ENCODE measurements at regions not wholly inside any gene's neighbourhood (a gene's known extent, or its start where the extent isn't known, plus 50 kb on each side); places are given as distances from the start of the nearest gene placed in this dataset.

DNA sequence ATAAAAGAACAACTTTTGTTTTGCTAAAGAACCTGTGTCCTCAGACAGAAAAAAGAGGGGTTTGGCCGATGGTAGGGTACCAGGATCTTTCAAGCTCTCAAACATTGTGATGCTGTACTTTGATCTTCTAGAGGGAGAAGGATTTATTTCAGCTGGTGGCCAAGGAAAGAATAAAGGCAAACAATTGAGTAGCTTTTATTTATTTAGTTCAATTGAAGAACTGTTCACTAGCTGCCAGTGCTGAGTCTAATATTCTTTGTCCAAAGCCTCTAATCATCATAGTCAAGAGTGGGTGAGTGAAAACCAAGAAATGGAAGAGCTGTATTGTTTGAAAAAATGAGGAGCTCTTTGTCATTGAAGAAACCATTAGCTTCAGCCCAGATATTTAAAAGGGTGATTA is 138.4 kb downstream of the FAT3 start:
- H3K9me3 ChIP-seq (ENCODE audit: control insufficient read depth, insufficient read depth, low read depth, low read length), result no peaks in the 10 kb centered on the region
- intact Hi-C loops (cut with micrococcal nuclease; ENCODE audit: unreplicated experiment) (no loop called here), in situ Hi-C loops (cut with HindIII; ENCODE audit: low pct_unique_long_range_greater_than_20kb, low sequenced_read_pairs) (no loop called here)
- H3K36me3 ChIP-seq (ENCODE audit: control insufficient read depth, insufficient read depth, low read length), result no peaks in the 10 kb centered on the region
- no peak for ATAC-seq
- BruUV-seq (replicated peaks), result no TSS peak
- H3K27ac ChIP-seq (ENCODE audit: low read length), result no peak overlapping the region
- DNase-seq (ENCODE audit: low read depth, low spot score), result no peak
- CTCF ChIA-PET, result no interaction called here
- H3K27me3 ChIP-seq (ENCODE audit: control insufficient read depth, insufficient read depth, low read length), result no peaks in the 10 kb centered on the region
- TF ChIP-seq SIN3A (IDR thresholded peaks at IDR 0.05; ENCODE audit: borderline replicate concordance, insufficient read depth, low read depth, low read length), result no peak
- no peak for TF ChIP-seq POLR2AphosphoS5 (IDR thresholded peaks at IDR 0.05; ENCODE audit: low read depth, low read length)
- TF ChIP-seq, protein P1, sequence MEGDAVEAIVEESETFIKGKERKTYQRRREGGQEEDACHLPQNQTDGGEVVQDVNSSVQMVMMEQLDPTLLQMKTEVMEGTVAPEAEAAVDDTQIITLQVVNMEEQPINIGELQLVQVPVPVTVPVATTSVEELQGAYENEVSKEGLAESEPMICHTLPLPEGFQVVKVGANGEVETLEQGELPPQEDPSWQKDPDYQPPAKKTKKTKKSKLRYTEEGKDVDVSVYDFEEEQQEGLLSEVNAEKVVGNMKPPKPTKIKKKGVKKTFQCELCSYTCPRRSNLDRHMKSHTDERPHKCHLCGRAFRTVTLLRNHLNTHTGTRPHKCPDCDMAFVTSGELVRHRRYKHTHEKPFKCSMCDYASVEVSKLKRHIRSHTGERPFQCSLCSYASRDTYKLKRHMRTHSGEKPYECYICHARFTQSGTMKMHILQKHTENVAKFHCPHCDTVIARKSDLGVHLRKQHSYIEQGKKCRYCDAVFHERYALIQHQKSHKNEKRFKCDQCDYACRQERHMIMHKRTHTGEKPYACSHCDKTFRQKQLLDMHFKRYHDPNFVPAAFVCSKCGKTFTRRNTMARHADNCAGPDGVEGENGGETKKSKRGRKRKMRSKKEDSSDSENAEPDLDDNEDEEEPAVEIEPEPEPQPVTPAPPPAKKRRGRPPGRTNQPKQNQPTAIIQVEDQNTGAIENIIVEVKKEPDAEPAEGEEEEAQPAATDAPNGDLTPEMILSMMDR (IDR thresholded peaks at IDR 0.05), result no peak
- TF ChIP-seq TCF7L2 (IDR thresholded peaks at IDR 0.05; ENCODE audit: low read depth, low read length), result no peak
- TF ChIP-seq, protein P2, sequence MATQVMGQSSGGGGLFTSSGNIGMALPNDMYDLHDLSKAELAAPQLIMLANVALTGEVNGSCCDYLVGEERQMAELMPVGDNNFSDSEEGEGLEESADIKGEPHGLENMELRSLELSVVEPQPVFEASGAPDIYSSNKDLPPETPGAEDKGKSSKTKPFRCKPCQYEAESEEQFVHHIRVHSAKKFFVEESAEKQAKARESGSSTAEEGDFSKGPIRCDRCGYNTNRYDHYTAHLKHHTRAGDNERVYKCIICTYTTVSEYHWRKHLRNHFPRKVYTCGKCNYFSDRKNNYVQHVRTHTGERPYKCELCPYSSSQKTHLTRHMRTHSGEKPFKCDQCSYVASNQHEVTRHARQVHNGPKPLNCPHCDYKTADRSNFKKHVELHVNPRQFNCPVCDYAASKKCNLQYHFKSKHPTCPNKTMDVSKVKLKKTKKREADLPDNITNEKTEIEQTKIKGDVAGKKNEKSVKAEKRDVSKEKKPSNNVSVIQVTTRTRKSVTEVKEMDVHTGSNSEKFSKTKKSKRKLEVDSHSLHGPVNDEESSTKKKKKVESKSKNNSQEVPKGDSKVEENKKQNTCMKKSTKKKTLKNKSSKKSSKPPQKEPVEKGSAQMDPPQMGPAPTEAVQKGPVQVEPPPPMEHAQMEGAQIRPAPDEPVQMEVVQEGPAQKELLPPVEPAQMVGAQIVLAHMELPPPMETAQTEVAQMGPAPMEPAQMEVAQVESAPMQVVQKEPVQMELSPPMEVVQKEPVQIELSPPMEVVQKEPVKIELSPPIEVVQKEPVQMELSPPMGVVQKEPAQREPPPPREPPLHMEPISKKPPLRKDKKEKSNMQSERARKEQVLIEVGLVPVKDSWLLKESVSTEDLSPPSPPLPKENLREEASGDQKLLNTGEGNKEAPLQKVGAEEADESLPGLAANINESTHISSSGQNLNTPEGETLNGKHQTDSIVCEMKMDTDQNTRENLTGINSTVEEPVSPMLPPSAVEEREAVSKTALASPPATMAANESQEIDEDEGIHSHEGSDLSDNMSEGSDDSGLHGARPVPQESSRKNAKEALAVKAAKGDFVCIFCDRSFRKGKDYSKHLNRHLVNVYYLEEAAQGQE (IDR thresholded peaks at IDR 0.05; ENCODE audit: insufficient read depth in 1 of 2, low read depth in 2 of 2, low read length in 1 of 2), result no peak
- no peak overlapping the region for H3K4me3 ChIP-seq (ENCODE audit: low read depth in 2 of 2, low read length in 2 of 2)
- POLR2A ChIA-PET, result no interaction called here
- H3K4me1 ChIP-seq (ENCODE audit: control insufficient read depth, insufficient read depth, low read length), result no peaks in the 10 kb centered on the region

DNA sequence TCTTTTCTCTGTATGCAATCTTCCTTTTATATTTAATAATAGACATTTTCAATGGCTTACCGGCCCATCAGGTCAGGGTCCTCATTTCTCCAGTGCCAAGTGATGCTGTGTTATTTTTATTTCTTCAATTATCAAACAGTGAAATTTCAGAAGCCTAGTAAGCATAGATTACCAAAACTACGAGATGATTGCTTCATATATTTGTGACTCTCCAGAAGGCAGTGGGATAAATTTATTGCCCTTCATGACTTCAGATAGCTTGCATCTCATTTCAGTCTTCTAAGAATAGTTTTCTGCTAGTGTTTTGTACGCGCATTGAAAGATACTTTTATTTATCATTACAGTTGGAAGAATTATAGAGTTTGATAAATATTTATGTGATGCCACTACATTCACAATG is 139.6 kb downstream of the FAT3 start:
- POLR2A ChIA-PET, result no interaction called here
- CTCF ChIA-PET, result no interaction called here
- no peaks in the 10 kb centered on the region for H3K4me1 ChIP-seq (ENCODE audit: control insufficient read depth, insufficient read depth, low read length)
- in situ Hi-C loops (cut with HindIII; ENCODE audit: low pct_unique_long_range_greater_than_20kb, low sequenced_read_pairs) (no loop called here), intact Hi-C loops (cut with micrococcal nuclease; ENCODE audit: unreplicated experiment) (no loop called here)
- H3K36me3 ChIP-seq (ENCODE audit: control insufficient read depth, insufficient read depth, low read length), result no peaks in the 10 kb centered on the region
- H3K4me3 ChIP-seq (ENCODE audit: low read depth in 2 of 2, low read length in 2 of 2), result no peak overlapping the region
- TF ChIP-seq, protein P1 (IDR thresholded peaks at IDR 0.05), result no peak
- TF ChIP-seq SIN3A (IDR thresholded peaks at IDR 0.05; ENCODE audit: borderline replicate concordance, insufficient read depth, low read depth, low read length) (no peak), POLR2AphosphoS5 (IDR thresholded peaks at IDR 0.05; ENCODE audit: low read depth, low read length) (no peak), TCF7L2 (IDR thresholded peaks at IDR 0.05; ENCODE audit: low read depth, low read length) (no peak)
- TF ChIP-seq, protein P2 (IDR thresholded peaks at IDR 0.05; ENCODE audit: insufficient read depth in 1 of 2, low read depth in 2 of 2, low read length in 1 of 2), result no peak
- ATAC-seq (no peak), DNase-seq (ENCODE audit: low read depth, low spot score) (no peak)
- H3K9me3 ChIP-seq (ENCODE audit: control insufficient read depth, insufficient read depth, low read depth, low read length), result no peaks in the 10 kb centered on the region
- no peak overlapping the region for H3K27ac ChIP-seq (ENCODE audit: low read length)
- H3K27me3 ChIP-seq (ENCODE audit: control insufficient read depth, insufficient read depth, low read length), result no peaks in the 10 kb centered on the region
- no TSS peak for BruUV-seq (replicated peaks)

All from Panc1 (cell line).